Activated naive CD8-positive, alpha-beta T cell treated with anti-CD3 and anti-CD28 coated beads, Interleukin-2, amount 10 ng/mL, durations not matched to agents 7 days and 5 days (primary cell): ENCODE measurements at regions not wholly inside any gene's neighbourhood (a gene's known extent, or its start where the extent isn't known, plus 50 kb on each side); places are given as distances from the start of the nearest gene placed in this dataset.
A peak's percentile ranks its signal among the peaks of the same experiment; 100 is the strongest.
"Not testable (repeated sequence)": the region's sequence is repeated elsewhere in the genome, so short reads cannot be mapped to it uniquely, and the experiment has no call there.

Experiments
- ATAC-seq: fragments of 150-1000 bp; cut with Tn5 transposase; one replicate; pipeline ENCODE4 v1.10.0; 2021; ENCODE audit warnings: low read depth, moderate library complexity
- POLR2A ChIA-PET: fragments of 350-600 bp; sonication (Branson Sonifier 250); formaldehyde crosslinking; loops from one replicate; lab custom pipeline; 2021; ENCODE audit warnings: antibody characterized with exemption; lab: Charles Lee
- DNase-seq: peaks from one replicate; pipeline ENCODE4 v3.0.0; 2021
- H3K27ac Mint-ChIP-seq: one replicate; pipeline ENCODE4 v1.8.0; 2022; ENCODE audit warnings: mild to moderate bottlenecking, mixed read lengths
- H3K27me3 Mint-ChIP-seq: one replicate; pipeline ENCODE4 v1.8.0; 2022; ENCODE audit warnings: mild to moderate bottlenecking, moderate library complexity, mixed read lengths
- H3K36me3 Mint-ChIP-seq: one replicate; pipeline ENCODE4 v1.8.0; 2021; ENCODE audit warnings: mild to moderate bottlenecking, mixed read lengths
- H3K4me1 Mint-ChIP-seq: one replicate; pipeline ENCODE4 v1.8.0; 2021; ENCODE audit warnings: mixed read lengths
- H3K4me3 Mint-ChIP-seq: one replicate; pipeline ENCODE4 v1.8.0; 2022; ENCODE audit warnings: mild to moderate bottlenecking, moderate library complexity, mixed read lengths
- H3K9me3 Mint-ChIP-seq: one replicate; pipeline ENCODE4 v1.8.0; 2021; ENCODE audit warnings: mixed read lengths

DNA sequence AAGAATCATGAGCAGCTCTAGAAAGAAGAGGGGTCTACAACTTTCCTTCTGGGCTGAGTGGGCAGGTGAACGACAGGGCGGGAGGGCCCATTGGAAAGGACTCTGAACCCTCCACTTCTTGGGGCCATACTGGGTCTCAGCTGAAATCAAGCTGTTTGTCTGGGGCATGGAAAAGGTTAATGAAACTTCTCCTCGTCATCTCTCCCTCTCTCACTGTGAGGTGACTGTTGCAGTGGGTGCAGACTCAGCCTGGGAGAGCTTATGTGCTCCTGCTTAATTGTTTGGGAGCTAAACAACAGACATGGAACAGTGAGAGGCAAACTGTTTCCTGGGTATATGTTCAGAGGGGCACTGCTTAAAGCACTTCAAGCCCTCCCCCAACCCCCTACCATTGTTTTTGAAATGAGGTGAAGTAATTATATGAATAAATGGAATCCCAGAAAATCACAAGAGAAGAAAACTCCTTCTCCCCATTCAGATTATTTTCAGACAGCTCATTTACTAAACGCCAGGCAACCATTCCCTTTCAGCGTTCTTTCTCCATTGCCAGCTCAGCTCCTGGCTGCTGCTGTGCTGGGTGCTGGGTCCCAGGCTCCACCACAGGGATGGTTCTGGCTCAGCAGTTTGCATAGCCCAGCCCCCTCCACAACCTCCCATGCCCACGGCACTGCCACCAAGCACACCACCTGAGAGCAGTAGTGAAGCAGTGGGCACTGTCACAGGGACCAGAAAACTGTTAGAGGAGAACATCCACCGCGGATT lies 444.9 kb upstream of the TBL1XR1 start:
- H3K4me3 Mint-ChIP-seq = peak overlapping the region; percentile 43
- POLR2A ChIA-PET = no interaction called here
- peak; percentile 33 for DNase-seq
- ATAC-seq = peak; percentile 30
- H3K4me1 Mint-ChIP-seq = peaks cover 39% of the 10 kb centered on the region
- H3K27me3 Mint-ChIP-seq = peaks cover 1% of the 10 kb centered on the region
- H3K36me3 Mint-ChIP-seq = peaks cover 16% of the 10 kb centered on the region
- H3K27ac Mint-ChIP-seq = peak overlapping the region; percentile 74
- H3K9me3 Mint-ChIP-seq = peaks cover 6% of the 10 kb centered on the region

DNA sequence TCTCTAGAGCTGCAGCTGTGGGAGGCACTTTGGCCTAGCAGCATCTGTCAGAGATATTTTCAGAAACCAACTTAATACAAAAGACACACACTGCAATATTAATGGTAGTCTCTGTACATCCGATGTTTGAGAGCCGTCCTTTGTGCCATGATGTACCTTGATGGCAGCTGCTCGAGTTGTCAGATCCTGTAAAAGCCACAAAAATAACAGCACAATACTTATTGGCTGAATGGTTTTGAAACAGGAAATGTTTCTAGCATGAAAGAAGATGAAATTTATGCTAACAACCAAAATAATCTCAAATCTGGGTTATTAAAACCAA lies 445.5 kb upstream of the TBL1XR1 start:
- DNase-seq = no peak
- H3K27ac Mint-ChIP-seq = peak overlapping the region; percentile 74
- peaks cover 5% of the 10 kb centered on the region for H3K9me3 Mint-ChIP-seq
- peak; percentile 49 for ATAC-seq
- H3K36me3 Mint-ChIP-seq = peaks cover 15% of the 10 kb centered on the region
- peak overlapping the region; percentile 43 for H3K4me3 Mint-ChIP-seq
- peaks cover 45% of the 10 kb centered on the region for H3K4me1 Mint-ChIP-seq
- H3K27me3 Mint-ChIP-seq = peaks cover 1% of the 10 kb centered on the region
- POLR2A ChIA-PET = no interaction called here

DNA sequence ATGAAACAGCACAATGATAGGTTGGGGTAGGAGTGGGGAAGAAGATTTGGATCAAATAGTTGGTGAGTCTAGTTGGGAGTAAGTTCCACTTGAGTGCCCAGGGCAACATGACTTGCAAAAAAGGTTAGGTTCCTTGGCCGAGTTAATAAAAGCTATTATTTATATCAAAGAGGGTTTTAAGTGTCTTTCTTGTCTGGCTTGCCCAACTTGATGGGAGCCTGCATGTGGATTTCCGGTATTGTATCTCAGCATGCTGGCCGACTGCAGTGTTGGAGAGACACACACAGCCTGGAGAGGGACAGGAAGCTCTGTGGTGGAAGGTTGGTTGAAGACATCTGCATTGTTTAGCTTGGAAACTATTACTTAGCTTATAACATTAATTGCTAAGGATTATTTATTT lies 449.5 kb upstream of the TBL1XR1 start:
- H3K27me3 Mint-ChIP-seq = no peaks in the 10 kb centered on the region
- H3K4me1 Mint-ChIP-seq = peaks cover 50% of the 10 kb centered on the region
- peaks cover 10% of the 10 kb centered on the region for H3K36me3 Mint-ChIP-seq
- H3K4me3 Mint-ChIP-seq = peak overlapping the region; percentile 65
- H3K9me3 Mint-ChIP-seq = no peaks in the 10 kb centered on the region
- DNase-seq (peak; percentile 39), ATAC-seq (peak; percentile 89)
- H3K27ac Mint-ChIP-seq = peak overlapping the region; percentile 76
- POLR2A ChIA-PET = no interaction called here

DNA sequence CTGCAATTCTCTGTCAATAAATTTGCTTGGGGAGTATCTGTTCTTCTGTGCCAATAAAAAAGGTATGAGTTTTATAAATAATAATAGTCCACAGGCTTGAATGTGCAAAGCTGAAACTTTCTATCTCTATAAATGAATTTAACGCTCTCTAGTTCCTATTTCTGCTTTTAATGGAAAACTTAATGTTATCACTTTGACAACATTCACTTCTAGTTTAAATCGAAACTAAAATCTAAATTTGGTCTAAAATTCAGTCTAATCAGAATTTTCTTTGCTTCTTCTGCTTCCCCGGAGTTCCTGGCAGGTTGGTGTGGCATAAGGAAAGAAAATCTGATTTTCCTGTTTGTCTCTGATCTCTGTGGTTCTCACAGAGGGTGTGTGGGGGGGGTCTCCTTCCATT lies 450.1 kb upstream of the TBL1XR1 start:
- Mint-ChIP-seq H3K27me3 (no peaks in the 10 kb centered on the region), H3K9me3 (no peaks in the 10 kb centered on the region), H3K27ac (peak overlapping the region; percentile 42), H3K4me3 (peak overlapping the region; percentile 65), H3K4me1 (peaks cover 45% of the 10 kb centered on the region), H3K36me3 (peaks cover 10% of the 10 kb centered on the region)
- ATAC-seq (no peak), DNase-seq (no peak)
- POLR2A ChIA-PET = interaction anchor here (1.2 kb wide), 1 partner anchor 49 kb away, joined by 3 read pairs; no protein-coding TSS in a partner anchor

DNA sequence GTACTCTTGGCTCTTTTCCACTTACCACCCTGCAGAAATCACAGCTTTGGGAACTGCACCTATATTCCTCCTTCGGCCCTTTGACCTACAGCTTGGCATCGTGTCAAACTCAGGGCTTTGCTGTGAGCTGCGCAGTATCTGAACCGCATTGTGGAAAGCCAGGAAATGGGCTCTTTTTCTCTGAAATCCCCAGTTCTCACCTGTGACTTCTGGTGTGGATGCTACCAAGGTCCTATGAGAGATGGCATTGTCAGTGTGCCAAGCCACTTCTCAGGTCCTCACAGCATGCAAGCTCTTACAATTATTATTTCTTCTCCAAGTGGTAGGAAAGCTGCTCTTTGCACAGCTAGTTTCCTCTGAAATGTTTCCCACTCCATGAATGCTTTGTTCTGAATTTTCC lies 450.6 kb upstream of the TBL1XR1 start:
- POLR2A ChIA-PET = interaction anchor here (1.2 kb wide), 1 partner anchor 50 kb away, joined by 3 read pairs; no protein-coding TSS in a partner anchor
- peak; percentile 32 for DNase-seq
- H3K27ac Mint-ChIP-seq = peak overlapping the region; percentile 42
- no peaks in the 10 kb centered on the region for H3K27me3 Mint-ChIP-seq
- peaks cover 39% of the 10 kb centered on the region for H3K4me1 Mint-ChIP-seq
- no peaks in the 10 kb centered on the region for H3K9me3 Mint-ChIP-seq
- ATAC-seq = peak; percentile 65
- peak overlapping the region; percentile 53 for H3K4me3 Mint-ChIP-seq
- peaks cover 10% of the 10 kb centered on the region for H3K36me3 Mint-ChIP-seq

DNA sequence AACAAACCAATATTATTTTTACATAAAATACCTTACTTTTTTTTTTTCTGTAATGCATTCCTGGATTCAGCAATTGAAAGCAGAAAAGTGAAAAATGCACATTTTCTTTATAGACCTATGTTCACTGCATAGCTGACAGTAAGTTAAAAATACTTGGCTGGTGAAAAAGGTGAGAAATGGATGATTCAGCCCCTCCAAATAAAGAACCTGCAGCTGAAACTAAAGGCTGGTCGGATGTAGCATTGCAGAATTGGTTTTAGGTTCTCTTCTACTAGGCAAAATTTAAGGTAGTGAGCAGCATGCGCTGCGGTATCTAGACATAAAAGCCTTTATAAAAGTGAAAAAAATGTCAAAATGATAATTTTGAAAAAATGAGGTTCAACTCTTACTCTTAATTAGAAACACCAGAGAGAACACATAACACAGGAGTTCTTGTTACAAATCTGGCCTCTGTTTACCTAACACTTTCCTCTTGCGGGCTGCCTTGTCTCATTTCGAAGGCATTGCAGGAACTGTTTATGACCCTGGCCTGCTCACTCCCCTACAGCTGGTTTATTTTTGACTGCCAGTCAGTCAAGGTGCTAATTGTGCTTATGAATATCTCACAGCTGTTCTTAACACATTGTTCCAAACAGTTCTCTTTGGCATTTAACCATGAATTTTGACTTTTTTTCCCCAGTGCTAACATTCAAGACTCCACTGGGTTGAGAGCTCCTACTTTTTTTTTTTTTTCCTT lies 455.4 kb upstream of the TBL1XR1 start:
- DNase-seq (no peak), ATAC-seq (no peak)
- no peak overlapping the region for H3K27ac Mint-ChIP-seq
- H3K36me3 Mint-ChIP-seq = peaks cover 4% of the 10 kb centered on the region
- H3K4me1 Mint-ChIP-seq = peaks cover 13% of the 10 kb centered on the region
- H3K27me3 Mint-ChIP-seq = no peaks in the 10 kb centered on the region
- POLR2A ChIA-PET = no interaction called here
- H3K4me3 Mint-ChIP-seq = no peak overlapping the region
- peaks cover 9% of the 10 kb centered on the region for H3K9me3 Mint-ChIP-seq

DNA sequence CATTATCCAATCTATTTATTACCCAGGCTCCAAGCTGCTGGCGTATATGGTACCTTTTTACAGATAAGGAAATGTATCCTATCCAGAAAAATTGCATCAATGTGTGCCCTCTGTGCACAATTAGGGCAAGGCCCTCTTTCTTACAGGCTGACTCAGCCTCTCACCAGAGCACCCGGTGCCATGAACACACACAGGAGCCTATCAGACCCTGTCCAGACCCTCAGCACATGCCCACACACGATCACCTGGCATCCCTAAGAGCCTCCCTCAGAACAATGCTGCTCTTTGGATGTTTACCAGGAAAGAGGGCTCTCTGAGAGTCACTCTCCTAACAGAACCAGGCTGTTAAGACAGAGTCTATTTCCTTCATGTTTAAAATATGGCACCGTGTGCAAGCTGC lies 460.0 kb upstream of the TBL1XR1 start:
- POLR2A ChIA-PET = no interaction called here
- Mint-ChIP-seq H3K4me1 (no peaks in the 10 kb centered on the region), H3K4me3 (no peak overlapping the region), H3K9me3 (peaks cover 14% of the 10 kb centered on the region), H3K36me3 (peaks cover 8% of the 10 kb centered on the region), H3K27me3 (no peaks in the 10 kb centered on the region), H3K27ac (no peak overlapping the region)
- DNase-seq (no peak), ATAC-seq (no peak)

DNA sequence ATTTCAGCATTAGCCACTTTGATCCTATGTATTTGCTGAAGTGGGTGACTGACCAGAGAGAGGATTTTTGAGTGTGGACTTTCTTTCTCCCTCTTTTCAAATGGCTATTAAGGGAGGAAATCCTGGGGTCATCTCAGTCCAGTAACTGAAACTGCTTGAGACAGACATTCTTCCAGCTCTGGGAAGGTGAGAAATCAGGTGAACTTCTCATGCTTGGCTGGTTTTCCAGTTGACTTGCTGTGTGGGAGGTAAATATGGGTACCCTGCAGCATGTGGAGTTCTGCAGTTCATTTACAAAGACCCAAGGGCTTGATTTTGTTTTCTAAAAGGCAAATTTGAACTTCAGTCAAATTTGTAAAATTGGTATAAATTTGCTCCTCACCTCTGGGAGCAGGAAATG lies 461.1 kb upstream of the TBL1XR1 start:
- POLR2A ChIA-PET = no interaction called here
- no peaks in the 10 kb centered on the region for H3K27me3 Mint-ChIP-seq
- H3K4me3 Mint-ChIP-seq = no peak overlapping the region
- ATAC-seq = no peak
- DNase-seq = no peak
- H3K9me3 Mint-ChIP-seq = peaks cover 16% of the 10 kb centered on the region
- no peak overlapping the region for H3K27ac Mint-ChIP-seq
- H3K36me3 Mint-ChIP-seq = peaks cover 8% of the 10 kb centered on the region
- H3K4me1 Mint-ChIP-seq = no peaks in the 10 kb centered on the region

DNA sequence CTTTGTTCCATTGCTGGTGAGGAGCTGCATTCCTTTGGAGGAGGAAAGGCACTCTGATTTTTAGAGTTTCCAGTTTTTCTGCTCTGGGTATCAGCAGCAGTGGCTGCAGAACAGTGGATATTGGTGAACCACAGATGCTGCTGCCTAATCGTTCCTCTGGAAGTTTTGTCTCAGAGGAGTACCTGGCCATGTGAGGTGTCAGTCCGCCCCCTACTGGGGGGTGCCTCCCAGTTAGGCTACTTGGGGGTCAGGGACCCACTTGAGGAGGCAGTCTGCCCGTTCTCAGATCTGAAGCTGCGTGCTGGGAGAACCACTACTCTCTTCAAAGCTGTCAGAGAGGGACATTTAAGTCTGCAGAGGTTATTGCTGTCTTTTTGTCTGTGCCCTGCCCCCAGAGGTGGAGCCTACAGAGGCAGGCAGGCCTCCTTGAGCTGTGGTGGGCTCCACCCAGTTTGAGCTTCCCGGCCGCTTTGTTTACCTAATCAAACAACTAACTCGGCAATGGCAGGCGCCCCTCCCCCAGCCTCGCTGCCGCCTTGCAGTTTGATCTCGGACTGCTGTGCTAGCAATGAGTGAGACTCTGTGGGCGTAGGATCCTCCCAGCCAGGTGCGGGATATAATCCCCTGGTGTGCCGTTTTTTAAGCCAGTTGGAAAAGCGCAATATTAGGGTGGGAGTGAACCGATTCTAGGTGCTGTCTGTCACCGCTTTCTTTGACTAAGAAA lies 467.3 kb upstream of the TBL1XR1 start:
- H3K36me3 Mint-ChIP-seq, DNase-seq, H3K27ac Mint-ChIP-seq, POLR2A ChIA-PET, H3K4me3 Mint-ChIP-seq, H3K4me1 Mint-ChIP-seq, H3K9me3 Mint-ChIP-seq, ATAC-seq, H3K27me3 Mint-ChIP-seq: not testable (repeated sequence)

DNA sequence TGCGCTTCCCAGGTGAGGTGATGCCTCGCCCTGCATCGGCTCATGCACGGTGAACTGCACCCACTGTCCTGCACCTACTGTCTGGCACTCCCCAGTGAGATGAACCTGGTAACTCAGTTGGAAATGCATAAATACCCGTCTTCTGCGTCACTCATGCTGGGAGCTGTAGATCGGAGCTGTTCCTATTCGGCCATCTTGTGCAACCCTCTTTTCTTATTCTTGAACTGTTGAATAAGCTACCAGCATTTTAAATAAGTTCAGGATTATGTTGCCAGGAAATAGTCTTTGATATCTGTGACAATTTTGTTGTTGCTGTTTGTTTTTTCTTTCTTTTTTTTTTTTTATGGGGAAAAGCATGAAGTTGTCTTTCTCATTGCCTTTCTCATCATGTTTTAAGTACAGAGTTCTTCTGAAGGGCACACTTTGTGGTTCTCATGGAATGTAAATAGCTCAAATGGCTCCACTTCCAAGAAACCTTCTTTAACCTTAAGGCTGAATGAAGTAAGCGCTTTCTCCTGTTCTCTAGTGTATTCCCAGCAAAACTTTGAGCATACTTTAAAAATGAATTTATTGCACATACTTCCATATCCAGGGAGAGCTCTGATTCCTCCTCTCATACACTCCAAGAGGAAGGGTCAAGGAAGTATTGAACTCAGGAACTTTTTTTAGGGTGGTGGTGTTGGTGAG lies 468.0 kb upstream of the TBL1XR1 start:
- Mint-ChIP-seq H3K4me3 (no peak overlapping the region), H3K27ac (no peak overlapping the region), H3K36me3 (peaks cover 4% of the 10 kb centered on the region), H3K27me3 (no peaks in the 10 kb centered on the region), H3K9me3 (peaks cover 10% of the 10 kb centered on the region), H3K4me1 (no peaks in the 10 kb centered on the region)
- ATAC-seq (no peak), DNase-seq (no peak)
- POLR2A ChIA-PET = no interaction called here

DNA sequence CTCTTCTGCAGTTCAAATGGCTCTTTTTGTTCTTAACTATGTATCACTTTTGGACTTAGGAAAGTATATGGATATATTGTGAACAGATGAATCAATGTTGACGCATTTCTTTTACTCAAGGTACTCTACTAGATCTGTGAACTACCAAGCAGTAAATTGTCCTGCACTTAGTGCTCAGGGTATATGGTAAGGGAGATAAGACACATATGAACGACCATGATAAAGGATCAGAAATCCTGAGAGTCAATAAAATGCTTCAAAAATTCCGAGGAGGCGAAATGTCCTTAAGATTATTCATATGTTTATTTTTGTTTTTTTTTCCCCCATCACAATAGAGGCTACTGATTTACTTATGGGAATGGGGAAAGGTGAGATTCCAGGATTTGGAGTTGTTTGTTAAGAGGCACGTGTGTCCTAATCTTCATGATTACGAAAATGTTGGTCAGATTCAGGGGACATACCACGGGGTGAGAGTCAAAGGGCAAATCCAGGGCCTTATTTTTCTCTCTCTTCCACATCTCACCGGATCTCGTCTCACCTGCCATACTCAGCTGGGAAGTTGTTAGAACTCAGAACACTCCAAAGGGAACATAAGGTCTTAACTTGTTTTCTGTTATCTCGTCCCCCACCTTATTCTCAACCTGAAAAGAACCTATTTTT lies 475.1 kb upstream of the TBL1XR1 start:
- Mint-ChIP-seq H3K4me3 (no peak overlapping the region), H3K27me3 (no peaks in the 10 kb centered on the region)
- no peak for DNase-seq

DNA sequence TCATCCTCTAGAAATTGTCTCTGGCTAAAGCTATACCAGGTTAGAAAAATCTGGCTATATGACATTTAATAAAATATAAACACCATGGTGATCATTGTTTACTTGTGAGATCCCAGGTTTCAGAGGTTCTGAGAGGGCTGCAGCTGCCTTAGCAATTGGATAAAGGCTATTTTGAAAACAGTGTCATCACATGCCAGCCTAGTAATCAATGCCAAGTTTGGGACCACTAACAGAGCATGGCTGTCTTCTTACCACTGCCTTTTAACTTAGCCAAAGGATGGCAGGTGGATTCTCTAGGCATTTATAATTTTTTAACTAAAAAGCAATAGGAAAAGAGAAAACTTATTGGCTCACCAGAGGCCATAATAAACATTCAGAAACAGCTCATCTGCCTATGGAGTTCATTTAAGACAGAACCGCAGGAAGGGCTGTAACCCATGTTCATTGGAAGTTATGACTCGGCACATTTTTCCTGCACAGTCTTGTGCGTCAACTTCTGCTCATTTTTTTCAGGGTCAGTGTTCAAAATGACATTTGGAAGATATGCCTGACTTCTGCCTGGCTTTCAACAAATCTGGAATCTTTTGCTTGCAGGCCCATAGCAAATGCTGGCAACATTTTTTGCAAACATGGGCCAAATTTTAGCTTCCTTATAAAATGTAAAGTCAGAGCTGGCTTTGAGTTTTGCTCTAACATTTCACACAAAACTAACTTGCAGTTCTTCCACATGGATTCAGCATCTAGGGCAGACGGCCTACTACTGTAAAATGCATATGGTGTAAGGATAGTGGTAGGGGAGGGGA lies 476.0 kb upstream of the TBL1XR1 start:
- POLR2A ChIA-PET = no interaction called here
- H3K4me1 Mint-ChIP-seq = peaks cover 4% of the 10 kb centered on the region
- peaks cover 4% of the 10 kb centered on the region for H3K36me3 Mint-ChIP-seq
- H3K4me3 Mint-ChIP-seq = no peak overlapping the region
- no peak for DNase-seq
- no peak overlapping the region for H3K27ac Mint-ChIP-seq
- no peaks in the 10 kb centered on the region for H3K27me3 Mint-ChIP-seq
- no peaks in the 10 kb centered on the region for H3K9me3 Mint-ChIP-seq
- no peak for ATAC-seq

More for the DNA sequence above, 475.1 kb upstream of the TBL1XR1 start:
- H3K9me3 Mint-ChIP-seq = no peaks in the 10 kb centered on the region
- POLR2A ChIA-PET = no interaction called here
- H3K36me3 Mint-ChIP-seq = peaks cover 1% of the 10 kb centered on the region
- no peak for ATAC-seq
- peaks cover 1% of the 10 kb centered on the region for H3K4me1 Mint-ChIP-seq
- no peak overlapping the region for H3K27ac Mint-ChIP-seq
